GM18505 (cell line): ENCODE measurements at regions not wholly inside any gene's neighbourhood (a gene's known extent, or its start where the extent isn't known, plus 50 kb on each side); places are given as distances from the start of the nearest gene placed in this dataset.
"Not testable (repeated sequence)": the region's sequence is repeated elsewhere in the genome, so short reads cannot be mapped to it uniquely, and the experiment has no call there.

Experiments
- ATAC-seq: cut with Tn5 transposase; IDR thresholded peaks from one replicate; pipeline ENCODE4 v1.9.1; 2021; ENCODE audit not compliant: unreplicated experiment
- POLR2A ChIP-seq: IDR thresholded peaks from 4 replicates; pipeline ENCODE4 v1.6.1; 2011; ENCODE audit warnings: borderline replicate concordance; ENCODE audit not compliant: insufficient read depth, insufficient read length; ENCODE audit errors: extremely low read depth

DNA sequence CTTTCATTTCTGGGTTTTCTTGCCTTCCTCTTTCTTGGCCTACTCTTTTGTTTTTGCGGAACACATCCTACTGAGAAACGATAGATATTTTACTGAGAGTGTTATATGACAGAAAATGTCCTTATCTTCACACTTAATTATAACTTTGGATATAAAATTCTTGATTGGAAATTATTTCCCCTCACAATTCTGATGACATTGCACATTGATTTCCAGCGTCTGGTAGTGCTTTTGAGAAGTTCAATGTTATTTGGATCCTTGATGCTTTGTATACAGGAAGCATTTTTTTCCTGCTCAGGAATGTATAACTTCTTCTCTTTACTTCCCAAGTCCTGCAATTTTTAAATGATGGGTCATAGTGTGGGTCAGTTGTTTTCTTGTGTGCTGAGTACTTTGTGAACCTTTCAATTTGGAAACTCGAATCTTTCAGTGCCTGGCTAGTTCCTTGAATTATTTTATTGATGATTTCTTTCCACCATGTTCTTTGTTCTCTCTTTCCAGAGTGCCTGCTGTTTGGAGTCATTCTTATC lies 183.9 kb downstream of the PDCD6IP start:
- no peak for ATAC-seq
- TF ChIP-seq POLR2A, result no peak

DNA sequence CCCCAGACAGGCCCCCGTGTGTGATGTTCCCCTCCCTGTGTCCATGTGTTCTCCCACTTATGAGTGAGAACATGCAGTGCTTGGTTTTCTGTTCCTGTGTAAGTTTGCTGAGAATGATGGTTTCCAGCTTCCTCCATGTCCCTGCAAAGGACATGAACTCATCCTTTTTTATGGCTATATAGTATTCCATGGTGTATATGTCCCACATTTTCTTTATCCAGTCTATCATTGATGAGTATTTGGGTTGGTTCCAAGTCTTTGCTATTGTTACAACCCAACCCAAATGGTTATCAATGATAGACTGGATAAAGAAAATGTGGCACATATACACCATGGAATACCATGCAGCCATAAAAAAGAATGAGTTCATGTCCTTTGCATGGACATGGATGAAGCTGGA lies 184.5 kb downstream of the PDCD6IP start:
- ATAC-seq, result not testable (repeated sequence)

DNA sequence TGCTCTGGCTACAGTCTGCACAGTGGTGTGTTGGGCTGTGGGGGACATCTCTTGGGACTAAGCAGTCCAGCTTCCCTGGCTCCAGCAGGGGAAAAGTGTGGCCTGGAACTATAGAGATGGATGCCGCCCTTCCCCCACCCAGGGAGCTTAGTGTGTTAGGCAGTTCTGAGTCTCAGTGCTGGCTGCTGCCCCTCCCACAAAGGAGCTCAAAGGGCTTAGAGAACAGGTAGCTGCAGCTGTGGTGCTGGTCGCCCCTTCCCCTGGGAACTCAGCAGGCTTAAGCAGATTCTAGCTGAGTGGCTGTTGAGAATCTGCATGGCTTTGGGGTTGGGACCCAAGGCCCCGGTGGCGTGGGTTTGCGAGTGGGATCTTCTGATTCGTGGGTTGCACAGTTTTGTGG lies 190.8 kb downstream of the PDCD6IP start:
- ATAC-seq, result no peak
- no peak for TF ChIP-seq POLR2A

DNA sequence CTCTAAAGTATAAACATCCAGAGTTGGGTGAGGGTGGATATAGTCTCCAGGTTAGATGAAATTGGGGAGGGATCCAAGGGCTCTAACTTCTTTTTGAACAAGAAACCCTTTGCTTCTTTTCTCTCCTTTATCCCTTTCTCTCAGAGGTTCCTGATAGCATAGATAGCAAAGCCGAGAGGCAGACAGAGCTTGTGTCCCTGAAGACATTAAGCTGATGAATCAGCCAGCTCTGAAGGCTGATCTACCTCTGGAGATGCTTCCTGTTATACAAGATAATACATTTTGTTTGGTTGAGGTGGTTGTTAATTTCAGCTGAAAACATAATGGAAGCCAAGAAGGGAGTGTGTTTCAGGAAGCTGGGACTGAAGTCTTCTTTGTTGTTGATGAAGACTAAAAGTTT lies 193.2 kb downstream of the PDCD6IP start:
- ATAC-seq, result no peak
- TF ChIP-seq POLR2A, result no peak

DNA sequence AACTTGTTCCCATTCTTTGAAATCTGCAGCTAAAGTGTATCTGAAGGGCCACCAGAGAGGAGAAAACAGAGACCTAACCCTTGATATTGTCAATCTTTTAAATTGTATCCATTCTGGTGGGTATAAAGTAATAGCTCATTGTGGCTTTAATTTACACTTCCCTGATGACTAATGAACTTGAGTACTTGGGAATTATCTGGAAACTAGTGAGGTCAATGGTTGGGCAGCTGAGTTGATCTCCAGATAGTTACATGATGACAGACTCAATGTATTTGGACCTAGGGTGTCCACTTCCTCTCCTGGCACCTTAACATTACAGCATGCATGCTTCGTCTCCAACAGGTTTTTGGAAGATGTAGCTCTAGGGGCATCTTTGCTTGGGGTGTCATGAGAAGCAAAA lies 195.2 kb downstream of the PDCD6IP start:
- ATAC-seq, result no peak
- no peak for TF ChIP-seq POLR2A

DNA sequence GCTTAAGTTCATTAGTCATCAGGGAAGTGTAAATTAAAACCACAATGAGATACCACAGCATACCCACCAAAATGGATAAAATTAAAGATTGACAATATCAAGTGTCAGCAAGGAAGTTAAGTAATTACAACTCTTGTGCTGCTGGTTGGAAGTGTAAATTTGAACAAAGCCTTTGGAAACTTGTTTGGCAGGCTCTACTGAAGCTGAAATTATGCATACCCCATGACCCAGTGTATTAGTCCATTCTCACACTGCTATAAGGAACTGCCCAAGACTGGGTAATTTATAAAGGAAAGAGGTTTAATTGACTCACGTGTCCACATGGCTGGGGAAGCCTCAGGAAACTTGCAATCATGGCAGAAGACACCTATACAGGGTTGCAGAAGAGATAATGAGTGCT lies 196.1 kb downstream of the PDCD6IP start:
- ATAC-seq, result no peak
- TF ChIP-seq POLR2A, result no peak

DNA sequence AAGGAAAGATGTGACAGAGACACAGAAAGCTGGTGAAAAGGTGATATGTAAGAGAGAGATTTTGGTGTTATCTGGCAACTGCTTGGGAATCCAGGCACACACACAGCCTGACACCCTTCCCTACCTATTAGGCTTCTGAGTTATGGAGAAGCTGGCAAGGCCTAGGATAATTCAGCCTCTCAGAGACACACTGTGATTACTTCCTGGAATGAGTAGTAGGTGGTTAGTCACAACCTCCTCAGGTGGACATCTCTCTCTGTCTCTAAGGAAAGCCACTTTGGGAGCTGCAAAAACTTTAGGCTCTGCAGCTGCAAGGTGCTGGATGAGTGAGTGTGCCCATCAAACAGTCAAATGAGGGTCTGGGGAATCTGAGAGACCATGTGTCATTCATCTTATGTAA lies 201.9 kb downstream of the PDCD6IP start:
- no peak for TF ChIP-seq POLR2A
- ATAC-seq, result no peak

DNA sequence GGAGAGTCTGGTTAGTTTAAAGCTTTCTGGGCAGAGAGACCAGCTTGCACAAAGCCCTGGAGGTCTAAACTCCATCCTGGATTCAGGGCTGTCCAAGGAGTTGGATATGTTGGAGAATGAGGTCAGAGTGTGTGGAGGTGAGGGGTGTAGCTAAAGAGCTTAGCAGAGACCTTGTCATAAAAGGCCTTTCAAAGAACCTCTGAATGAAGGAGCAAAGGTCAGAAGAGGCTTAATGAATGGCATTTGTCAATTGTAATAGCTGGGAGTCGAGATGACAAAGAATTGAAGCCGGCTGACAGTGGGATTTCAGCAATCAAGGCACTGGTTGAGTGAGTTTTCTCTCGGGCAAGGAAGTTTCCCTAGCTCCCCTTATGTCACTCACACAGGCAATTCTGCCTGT lies 202.6 kb downstream of the PDCD6IP start:
- no peak for TF ChIP-seq POLR2A
- ATAC-seq, result no peak

DNA sequence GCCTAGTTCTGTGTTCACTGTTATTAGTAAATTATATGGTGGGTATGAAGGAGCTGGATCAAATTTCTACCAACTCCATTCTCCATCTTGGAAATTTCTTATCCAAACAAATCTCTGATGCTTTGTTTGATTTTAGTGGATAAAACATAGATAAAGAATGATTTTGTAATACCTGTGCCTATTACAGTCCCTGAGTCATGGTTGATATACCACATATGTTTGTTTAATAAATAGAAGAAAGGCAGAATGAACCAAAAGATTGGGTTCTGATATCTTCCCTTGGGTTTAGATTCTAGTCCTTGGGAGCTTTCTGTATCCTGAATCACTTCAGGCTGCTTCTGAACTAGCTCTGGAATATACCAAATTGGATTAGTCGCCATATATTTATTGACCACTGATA lies 203.6 kb downstream of the PDCD6IP start:
- no peak for ATAC-seq
- TF ChIP-seq POLR2A, result no peak

DNA sequence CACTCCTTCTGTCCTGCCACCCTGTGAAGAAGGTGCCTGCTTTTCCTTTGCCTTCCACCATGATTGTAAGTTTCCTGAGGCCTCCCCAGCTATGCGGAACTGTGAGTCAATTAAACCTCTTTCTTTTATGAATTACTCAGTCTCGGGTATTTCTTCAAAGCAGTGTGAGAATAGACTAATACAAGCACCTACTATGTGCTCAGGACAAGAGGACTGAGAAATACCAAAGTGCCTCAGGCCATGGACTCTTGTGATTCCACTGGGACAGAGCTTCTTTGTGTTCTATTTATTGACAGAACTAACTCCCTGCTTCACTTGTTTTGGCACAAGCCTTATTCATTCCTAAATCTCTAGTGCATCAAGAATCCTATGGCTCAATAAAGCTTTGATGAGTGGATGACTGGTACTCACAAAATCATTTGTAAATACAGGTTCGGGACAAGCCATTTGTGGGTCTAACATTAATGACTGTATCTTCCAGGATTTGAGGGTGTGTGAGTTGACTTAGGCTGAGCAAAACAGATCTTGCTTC lies 204.2 kb downstream of the PDCD6IP start:
- no peak for ATAC-seq
- TF ChIP-seq POLR2A, result no peak

DNA sequence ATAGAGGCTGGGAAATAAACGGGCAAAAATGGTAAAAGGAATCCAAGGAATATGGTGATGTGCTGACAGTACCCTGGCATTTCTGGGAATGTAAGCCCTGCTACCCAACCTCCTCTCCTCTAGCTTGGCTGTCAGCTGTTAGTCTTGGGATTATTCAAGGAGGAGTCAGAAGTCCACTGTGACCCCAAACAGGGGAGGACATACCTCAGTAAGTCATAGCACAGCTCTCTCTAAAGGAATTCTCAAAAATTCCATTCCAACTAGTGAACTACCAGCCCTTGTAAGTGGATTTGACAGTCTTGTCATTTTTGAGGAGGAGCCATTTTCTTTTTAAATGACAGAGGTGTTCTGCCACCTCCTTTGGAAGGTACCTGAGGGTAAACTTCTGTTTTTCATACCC lies 207.5 kb downstream of the PDCD6IP start:
- TF ChIP-seq POLR2A, result no peak
- no peak for ATAC-seq

DNA sequence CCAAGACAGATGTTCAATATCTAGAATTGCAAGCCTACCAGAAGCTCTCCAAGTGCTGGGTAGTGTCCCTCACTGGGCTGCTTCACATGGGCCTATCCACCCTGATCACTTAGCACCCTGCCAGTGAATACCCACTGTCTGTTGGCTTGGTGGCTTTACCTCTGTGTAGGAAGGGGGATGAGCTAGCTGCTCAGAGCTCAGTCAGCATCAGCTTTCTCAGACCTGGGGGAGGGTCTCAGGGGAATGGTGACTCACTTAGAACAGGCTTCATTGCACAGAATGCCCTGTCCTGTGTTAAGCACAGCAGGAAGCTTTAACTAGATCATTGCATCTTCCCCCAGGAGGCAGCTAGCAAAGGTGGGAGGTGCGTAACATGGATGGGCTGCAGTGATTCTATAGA lies 209.8 kb downstream of the PDCD6IP start:
- TF ChIP-seq POLR2A, result no peak
- ATAC-seq, result no peak

DNA sequence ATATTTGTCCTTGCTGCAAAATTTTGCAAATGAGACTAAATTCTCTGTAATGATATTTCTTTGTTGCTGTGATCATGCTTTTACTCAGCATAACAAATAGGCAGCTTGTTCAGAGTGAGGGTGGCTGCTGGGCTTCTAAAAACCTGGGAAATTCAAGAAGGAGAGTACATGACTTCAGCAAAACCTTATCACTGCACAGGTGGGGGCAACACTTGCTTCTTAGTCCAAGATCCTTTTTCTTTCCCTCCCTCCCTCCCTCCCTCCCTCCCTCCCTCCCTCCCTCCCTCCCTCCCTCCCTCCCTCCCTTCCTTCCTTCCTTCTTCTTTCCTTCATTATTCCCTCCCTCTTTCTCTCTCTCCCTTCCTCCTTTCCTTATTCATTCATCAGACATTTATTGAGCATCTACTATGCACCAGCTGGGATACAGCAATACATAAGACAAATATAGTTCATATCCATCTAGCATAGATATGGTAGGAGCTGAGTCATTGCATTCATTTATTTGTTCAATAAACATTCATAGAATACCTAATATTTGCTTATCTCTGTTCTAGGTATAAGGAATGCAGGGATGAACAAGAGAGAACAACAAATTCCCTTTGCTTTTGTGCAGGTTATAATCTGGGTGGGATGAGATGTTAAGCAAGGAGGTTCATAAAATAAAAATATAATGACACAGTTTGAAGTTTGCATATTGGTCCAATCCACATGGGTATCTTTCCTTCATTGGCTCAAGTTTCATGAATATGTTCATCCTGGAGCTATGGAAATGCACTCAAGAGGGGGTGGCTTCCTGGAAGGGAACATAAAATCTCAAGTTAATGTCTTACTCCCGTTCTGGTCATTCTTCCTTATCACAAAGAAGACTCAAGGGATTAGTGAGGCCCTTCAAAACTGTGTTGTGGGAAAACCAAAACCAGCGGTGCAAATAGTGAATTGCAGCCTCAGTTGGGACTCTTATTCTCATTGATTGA lies 210.7 kb downstream of the PDCD6IP start:
- TF ChIP-seq POLR2A, result no peak
- ATAC-seq, result no peak
